Lower lobe of right lung (tissue), 2 donors: ENCODE measurements at regions not wholly inside any gene's neighbourhood (a gene's known extent, or its start where the extent isn't known, plus 50 kb on each side); places are given as distances from the start of the nearest gene placed in this dataset.
"Not testable (repeated sequence)": the region's sequence is repeated elsewhere in the genome, so short reads cannot be mapped to it uniquely, and the experiment has no call there.

Experiments used
- ATAC-seq, 2 donors: fragments of 200-7000 bp; cut with Tn5 transposase; one replicate each; pipeline ENCODE4 v1.9.1; 2020 to 2022; ENCODE audit warnings: mild to moderate bottlenecking in 2 of 2, moderate library complexity in 2 of 2
- DNase-seq: peaks from one replicate; pipeline ENCODE4 v3.0.0-alpha.2; 2020
- H3K27ac ChIP-seq: fragments of 200-600 bp; one replicate; pipeline ENCODE4 v1.8.0; 2022
- H3K27me3 ChIP-seq: fragments of 200-600 bp; one replicate; pipeline ENCODE4 v1.8.0; 2022; ENCODE audit warnings: low read depth
- H3K36me3 ChIP-seq: fragments of 200-600 bp; one replicate; pipeline ENCODE4 v1.8.0; 2022; ENCODE audit warnings: mild to moderate bottlenecking
- H3K4me1 ChIP-seq: fragments of 200-600 bp; one replicate; pipeline ENCODE4 v1.8.0; 2022
- H3K4me3 ChIP-seq: fragments of 200-600 bp; one replicate; pipeline ENCODE4 v1.8.0; 2022; ENCODE audit warnings: mild to moderate bottlenecking
- H3K9me3 ChIP-seq: fragments of 200-600 bp; one replicate; pipeline ENCODE4 v1.8.0; 2022
- CTCF ChIP-seq: fragments of 200-600 bp; IDR thresholded peaks from one replicate; pipeline ENCODE4 v1.8.0; 2022; ENCODE audit warnings: antibody characterized with exemption, mild to moderate bottlenecking
- intact Hi-C: fragments of 100-400 bp; cut with DNase I; formaldehyde crosslinking; loops from one replicate; pipeline ENCODE4 v1.11.0; 2022
- donor health status: DM: no; HTN: yes; CAD: no; lungs with severe emphysema.

- ATAC-seq (no peak), DNase-seq (no peak)
- Histone ChIP-seq H3K9me3 (peaks cover 4% of the 10 kb centered on the region), H3K4me3 (no peak overlapping the region), H3K27ac (no peak overlapping the region), H3K36me3 (no peaks in the 10 kb centered on the region), H3K27me3 (no peaks in the 10 kb centered on the region), H3K4me1 (no peaks in the 10 kb centered on the region)
- no peak for TF ChIP-seq CTCF
- intact Hi-C loops: no loop called here
Observed at GRCh38 chr2:61645911-61646310, 107.8 kb upstream of the XPO1 start.

GRCh38 chr2:61643153-61643552 lies 105.0 kb upstream of the XPO1 start:
- H3K4me3 ChIP-seq, DNase-seq, H3K9me3 ChIP-seq, H3K4me1 ChIP-seq, H3K27me3 ChIP-seq, H3K27ac ChIP-seq, intact Hi-C loops, ATAC-seq, H3K36me3 ChIP-seq: not testable (repeated sequence)

GRCh38 chr2:61640406-61640805 lies 102.2 kb upstream of the XPO1 start:
- no peak overlapping the region for H3K27ac ChIP-seq
- intact Hi-C loops: no loop called here
- no peaks in the 10 kb centered on the region for H3K9me3 ChIP-seq
- H3K27me3 ChIP-seq: no peaks in the 10 kb centered on the region
- no peaks in the 10 kb centered on the region for H3K4me1 ChIP-seq
- no peaks in the 10 kb centered on the region for H3K36me3 ChIP-seq
- no peak for ATAC-seq
- H3K4me3 ChIP-seq: no peak overlapping the region
- DNase-seq: no peak
- TF ChIP-seq CTCF: no peak

GRCh38 chr2:61639721-61640120 lies 101.6 kb upstream of the XPO1 start:
- no peaks in the 10 kb centered on the region for H3K27me3 ChIP-seq
- DNase-seq: no peak
- no peak for TF ChIP-seq CTCF

GRCh38 chr2:61636686-61637085 lies 98.5 kb upstream of the XPO1 start:
- intact Hi-C loops: no loop called here
- no peak overlapping the region for H3K4me3 ChIP-seq
- DNase-seq (no peak), ATAC-seq (no peak)
- no peak for TF ChIP-seq CTCF
- no peaks in the 10 kb centered on the region for H3K27me3 ChIP-seq
- no peaks in the 10 kb centered on the region for H3K9me3 ChIP-seq
- H3K36me3 ChIP-seq: no peaks in the 10 kb centered on the region
- H3K4me1 ChIP-seq: no peaks in the 10 kb centered on the region
- no peak overlapping the region for H3K27ac ChIP-seq

More at GRCh38 chr2:61639721-61640120, 101.6 kb upstream of the XPO1 start:
- Histone ChIP-seq H3K36me3 (no peaks in the 10 kb centered on the region), H3K27ac (no peak overlapping the region), H3K9me3 (no peaks in the 10 kb centered on the region), H3K4me3 (no peak overlapping the region), H3K4me1 (no peaks in the 10 kb centered on the region)
- no peak for ATAC-seq
- intact Hi-C loops: no loop called here

GRCh38 chr2:61634512-61634911 lies 96.4 kb upstream of the XPO1 start:
- H3K9me3 ChIP-seq: no peaks in the 10 kb centered on the region
- DNase-seq: no peak
- no peak overlapping the region for H3K4me3 ChIP-seq
- intact Hi-C loops: no loop called here
- ATAC-seq: no peak
- H3K27me3 ChIP-seq: no peaks in the 10 kb centered on the region
- no peak for TF ChIP-seq CTCF
- no peaks in the 10 kb centered on the region for H3K36me3 ChIP-seq
- no peaks in the 10 kb centered on the region for H3K4me1 ChIP-seq
- no peak overlapping the region for H3K27ac ChIP-seq
